ENCODE measurements at regions not wholly inside any gene's neighbourhood (a gene's known extent, or its start where the extent isn't known, plus 50 kb on each side); places are given as distances from the start of the nearest gene placed in this dataset.
A peak's percentile ranks its signal among the peaks of the same experiment; 100 is the strongest.

- TF ChIP-seq NR3C1 (IDR thresholded peaks at IDR 0.05) (no peak), FOSL2 (IDR thresholded peaks at IDR 0.05) (no peak), FOSL2 (CRISPR knock-in tag; IDR thresholded peaks at IDR 0.05) (no peak), ZC3H11A (IDR thresholded peaks at IDR 0.05) (no peak)
Observed at GRCh38 chrX:40151211-40152172, 53.7 kb upstream of the BCOR start (continued).

DNA sequence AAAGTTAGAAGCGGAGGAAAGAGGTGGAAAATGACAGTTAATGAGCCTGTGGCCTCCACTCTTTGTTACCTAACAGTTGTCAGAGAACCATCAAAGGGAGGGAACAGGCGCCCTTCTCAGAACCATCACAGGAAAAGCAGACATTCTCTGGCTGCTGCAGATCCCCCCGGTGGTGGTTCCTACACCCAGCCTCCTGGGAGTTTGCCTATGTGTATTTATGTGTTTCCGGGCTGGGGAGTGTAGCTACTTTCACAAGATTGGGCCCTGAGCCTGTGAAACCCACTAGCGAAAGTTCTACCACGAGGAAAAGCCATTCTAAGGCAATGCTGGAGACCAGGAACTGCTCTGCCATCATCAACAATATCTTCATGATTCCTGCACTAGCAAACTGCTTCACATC is 52.7 kb upstream of the BCOR start:
- 75% methylated on average over 6 of the region's 6 CpGs for WGBS (ENCODE audit: missing lambda C conversion rate)
- peaks cover 6% of the 10 kb centered on the region; the same call in 2 of the 3 replicates for H3K4me1 ChIP-seq
- TF ChIP-seq, protein P1, sequence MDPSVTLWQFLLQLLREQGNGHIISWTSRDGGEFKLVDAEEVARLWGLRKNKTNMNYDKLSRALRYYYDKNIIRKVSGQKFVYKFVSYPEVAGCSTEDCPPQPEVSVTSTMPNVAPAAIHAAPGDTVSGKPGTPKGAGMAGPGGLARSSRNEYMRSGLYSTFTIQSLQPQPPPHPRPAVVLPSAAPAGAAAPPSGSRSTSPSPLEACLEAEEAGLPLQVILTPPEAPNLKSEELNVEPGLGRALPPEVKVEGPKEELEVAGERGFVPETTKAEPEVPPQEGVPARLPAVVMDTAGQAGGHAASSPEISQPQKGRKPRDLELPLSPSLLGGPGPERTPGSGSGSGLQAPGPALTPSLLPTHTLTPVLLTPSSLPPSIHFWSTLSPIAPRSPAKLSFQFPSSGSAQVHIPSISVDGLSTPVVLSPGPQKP (IDR thresholded peaks at IDR 0.05; ENCODE audit: low read depth, low read length): no peak
- no peak for TF ChIP-seq ESRRA (IDR thresholded peaks at IDR 0.05; ENCODE audit: borderline replicate concordance, low read length)
- no peak for TF ChIP-seq KDM5A (IDR thresholded peaks at IDR 0.05)
- no peak for TF ChIP-seq RAD21 (conservative IDR thresholded peaks at IDR 0.05 in 1 of 2, IDR thresholded peaks at IDR 0.05 in 1 of 2)
- TF ChIP-seq PHF8 (IDR thresholded peaks at IDR 0.05; ENCODE audit: borderline replicate concordance, low read depth): no peak
- TF ChIP-seq FOSB (CRISPR knock-in tag; IDR thresholded peaks at IDR 0.05): no peak
- TF ChIP-seq USF2 (IDR thresholded peaks at IDR 0.05): no peak
- TF ChIP-seq HOXB5 (CRISPR knock-in tag; IDR thresholded peaks at IDR 0.05): no peak
- no peak for TF ChIP-seq BHLHE40 (IDR thresholded peaks at IDR 0.05; ENCODE audit: low read depth, low read length)
- TF ChIP-seq NPAS2 (CRISPR knock-in tag; IDR thresholded peaks at IDR 0.05; ENCODE audit: borderline replicate concordance): no peak
- no peak for TF ChIP-seq POLR2AphosphoS2 (conservative IDR thresholded peaks at IDR 0.05; ENCODE audit: low read length)
- no peak for TF ChIP-seq FOXS1 (CRISPR knock-in tag; IDR thresholded peaks at IDR 0.05)
- TF ChIP-seq CHD2 (IDR thresholded peaks at IDR 0.05; ENCODE audit: low read length, partially characterized antibody): no peak
- TF ChIP-seq E2F6 (IDR thresholded peaks at IDR 0.05; ENCODE audit: borderline replicate concordance, low read depth): no peak
- no peak for TF ChIP-seq POLR2A (IDR thresholded peaks at IDR 0.05; ENCODE audit: low read length)
- TF ChIP-seq GATA3 (IDR thresholded peaks at IDR 0.05; ENCODE audit: borderline replicate concordance): no peak
- TF ChIP-seq RCOR1 (IDR thresholded peaks at IDR 0.05; ENCODE audit: low read depth, low read length): no peak
- TF ChIP-seq PBX3 (IDR thresholded peaks at IDR 0.05): no peak
- TF ChIP-seq, protein P2, sequence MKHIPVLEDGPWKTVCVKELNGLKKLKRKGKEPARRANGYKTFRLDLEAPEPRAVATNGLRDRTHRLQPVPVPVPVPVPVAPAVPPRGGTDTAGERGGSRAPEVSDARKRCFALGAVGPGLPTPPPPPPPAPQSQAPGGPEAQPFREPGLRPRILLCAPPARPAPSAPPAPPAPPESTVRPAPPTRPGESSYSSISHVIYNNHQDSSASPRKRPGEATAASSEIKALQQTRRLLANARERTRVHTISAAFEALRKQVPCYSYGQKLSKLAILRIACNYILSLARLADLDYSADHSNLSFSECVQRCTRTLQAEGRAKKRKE (CRISPR knock-in tag; IDR thresholded peaks at IDR 0.05; ENCODE audit: low read depth): no peak
- ChIA-PET CTCF (no interaction called here), POLR2A (no interaction called here)
- 0 out of 6 replicates have a peak overlapping the region, but pooled peaks of 1 of the 2 experiments have one; percentile 16 for H3K27ac ChIP-seq
- H3K4me3 ChIP-seq: no peak overlapping the region
- no peaks in the 10 kb centered on the region for H3K9me3 ChIP-seq
- no peak overlapping the region for H3K4me2 ChIP-seq
- FAIRE-seq (no peak), ATAC-seq (no peak), DNase-seq (ENCODE audit: low read depth in 1 of 2, low spot score in 1 of 2) (no peak)
